ENCODE measurements at regions not wholly inside any gene's neighbourhood (a gene's known extent, or its start where the extent isn't known, plus 50 kb on each side); places are given as distances from the start of the nearest gene placed in this dataset.

DNA sequence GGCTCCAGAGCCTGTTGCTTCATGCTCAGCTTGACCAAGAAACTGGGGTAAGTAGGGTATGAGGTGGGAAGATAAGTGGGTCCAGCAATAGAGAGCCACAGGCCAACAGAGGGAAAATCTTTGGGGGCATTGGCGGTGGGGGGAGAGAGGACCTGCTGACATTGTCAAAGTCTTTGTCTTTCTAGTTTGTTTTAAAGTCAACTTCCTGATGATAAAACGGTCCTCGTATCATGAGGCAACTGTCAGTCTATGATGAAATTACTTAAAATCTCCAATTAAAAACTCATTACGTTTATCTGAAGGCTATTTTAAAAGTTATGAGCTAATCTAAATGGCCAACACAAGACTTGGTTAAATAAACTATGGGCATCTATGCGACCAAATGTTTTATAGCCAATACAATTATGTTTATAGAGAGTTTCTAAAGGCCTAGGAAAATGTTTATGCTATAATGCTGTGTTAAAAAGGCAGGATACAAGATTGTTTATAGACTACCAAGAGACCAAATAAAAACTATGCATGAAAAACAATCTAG lies 84.4 kb upstream of the CD28 start:
- Histone ChIP-seq H3K36me3 (ENCODE audit: low read depth) (no peaks in the 10 kb centered on the region), H3K79me2 (ENCODE audit: low read depth) (no peaks in the 10 kb centered on the region), H3K27me3 (ENCODE audit: insufficient read depth, low read depth) (no peaks in the 10 kb centered on the region), H3K9me3 (ENCODE audit: insufficient read depth, low read depth) (no peaks in the 10 kb centered on the region), H3F3A (ENCODE audit: insufficient read depth, low read depth) (no peaks in the 10 kb centered on the region), H4K20me1 (ENCODE audit: insufficient read depth) (no peaks in the 10 kb centered on the region), H3K4me3 (no peak overlapping the region), H3K27ac (no peak overlapping the region), H3K4me2 (no peak overlapping the region), H2AFZ (no peak overlapping the region), H3K9me2 (ENCODE audit: insufficient read depth) (no peaks in the 10 kb centered on the region), H3K4me1 (replicated peaks; ENCODE audit: insufficient read depth) (no peaks in the 10 kb centered on the region)
- DNase-seq: no peak
- POLR2A ChIA-PET (ENCODE audit: unreplicated experiment): no interaction called here
- no TSS peak for BruUV-seq (replicated peaks)
- CTCF ChIA-PET: no interaction called here
- intact Hi-C loops (cut with micrococcal nuclease; ENCODE audit: unreplicated experiment): no loop called here
- no peak for TF ChIP-seq EZH2 (IDR thresholded peaks at IDR 0.05; ENCODE audit: low read depth)
- TF ChIP-seq, protein P1, sequence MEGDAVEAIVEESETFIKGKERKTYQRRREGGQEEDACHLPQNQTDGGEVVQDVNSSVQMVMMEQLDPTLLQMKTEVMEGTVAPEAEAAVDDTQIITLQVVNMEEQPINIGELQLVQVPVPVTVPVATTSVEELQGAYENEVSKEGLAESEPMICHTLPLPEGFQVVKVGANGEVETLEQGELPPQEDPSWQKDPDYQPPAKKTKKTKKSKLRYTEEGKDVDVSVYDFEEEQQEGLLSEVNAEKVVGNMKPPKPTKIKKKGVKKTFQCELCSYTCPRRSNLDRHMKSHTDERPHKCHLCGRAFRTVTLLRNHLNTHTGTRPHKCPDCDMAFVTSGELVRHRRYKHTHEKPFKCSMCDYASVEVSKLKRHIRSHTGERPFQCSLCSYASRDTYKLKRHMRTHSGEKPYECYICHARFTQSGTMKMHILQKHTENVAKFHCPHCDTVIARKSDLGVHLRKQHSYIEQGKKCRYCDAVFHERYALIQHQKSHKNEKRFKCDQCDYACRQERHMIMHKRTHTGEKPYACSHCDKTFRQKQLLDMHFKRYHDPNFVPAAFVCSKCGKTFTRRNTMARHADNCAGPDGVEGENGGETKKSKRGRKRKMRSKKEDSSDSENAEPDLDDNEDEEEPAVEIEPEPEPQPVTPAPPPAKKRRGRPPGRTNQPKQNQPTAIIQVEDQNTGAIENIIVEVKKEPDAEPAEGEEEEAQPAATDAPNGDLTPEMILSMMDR (conservative IDR thresholded peaks at IDR 0.05): no peak

- Histone ChIP-seq H3F3A (ENCODE audit: insufficient read depth, low read depth) (no peaks in the 10 kb centered on the region), H3K27ac (0 out of 2 replicates have a peak overlapping the region, but pooled peaks have one; percentile 11), H3K79me2 (ENCODE audit: low read depth) (no peaks in the 10 kb centered on the region), H3K36me3 (ENCODE audit: low read depth) (no peaks in the 10 kb centered on the region), H3K27me3 (ENCODE audit: insufficient read depth, low read depth) (no peaks in the 10 kb centered on the region), H4K20me1 (ENCODE audit: insufficient read depth) (no peaks in the 10 kb centered on the region), H3K9me2 (ENCODE audit: insufficient read depth) (no peaks in the 10 kb centered on the region), H3K4me3 (no peak overlapping the region), H2AFZ (no peak overlapping the region), H3K4me2 (no peak overlapping the region), H3K4me1 (replicated peaks; ENCODE audit: insufficient read depth) (no peaks in the 10 kb centered on the region), H3K9me3 (ENCODE audit: insufficient read depth, low read depth) (no peaks in the 10 kb centered on the region)
- CTCF ChIA-PET: interaction anchor here (0.6 kb wide), 1 partner anchor 192 kb away, joined by 6 read pairs; no protein-coding TSS in a partner anchor
- DNase-seq: peak in 1 of 2 experiments; percentile 52
- TF ChIP-seq, protein P1 (conservative IDR thresholded peaks at IDR 0.05): no peak
- TF ChIP-seq EZH2 (IDR thresholded peaks at IDR 0.05; ENCODE audit: low read depth): no peak
- intact Hi-C loops (cut with micrococcal nuclease; ENCODE audit: unreplicated experiment): no loop called here
- no TSS peak for BruUV-seq (replicated peaks)
- POLR2A ChIA-PET (ENCODE audit: unreplicated experiment): no interaction called here
Measured at GRCh38 chr2:203623096-203623495, 83.3 kb upstream of the CD28 start.

DNA sequence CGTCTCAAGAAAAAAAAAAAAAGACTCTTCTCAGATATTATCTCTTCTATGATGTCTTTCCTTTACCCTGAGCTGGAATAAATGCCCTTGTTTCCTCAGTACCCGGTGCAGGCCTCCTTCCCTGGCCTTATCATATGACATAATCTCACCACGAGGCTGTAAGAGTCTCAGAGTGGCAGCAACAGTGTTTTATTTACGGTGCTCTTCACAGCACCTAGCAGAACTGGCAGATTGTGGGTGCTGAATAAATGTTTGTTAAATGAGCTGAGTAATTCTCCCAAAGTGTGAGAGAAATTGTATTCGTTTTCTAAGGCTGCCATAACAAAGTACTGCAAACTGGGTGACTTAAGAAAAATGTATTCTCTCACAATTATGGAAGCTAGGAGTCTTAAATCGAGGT lies 82.8 kb upstream of the CD28 start:
- Histone ChIP-seq H2AFZ (no peak overlapping the region), H3K79me2 (ENCODE audit: low read depth) (no peaks in the 10 kb centered on the region), H3K27me3 (ENCODE audit: insufficient read depth, low read depth) (no peaks in the 10 kb centered on the region), H3K9me3 (ENCODE audit: insufficient read depth, low read depth) (no peaks in the 10 kb centered on the region), H3F3A (ENCODE audit: insufficient read depth, low read depth) (no peaks in the 10 kb centered on the region), H3K4me3 (no peak overlapping the region), H3K27ac (0 out of 2 replicates have a peak overlapping the region, but pooled peaks have one; percentile 11), H4K20me1 (ENCODE audit: insufficient read depth) (no peaks in the 10 kb centered on the region), H3K9me2 (ENCODE audit: insufficient read depth) (no peaks in the 10 kb centered on the region), H3K4me2 (no peak overlapping the region), H3K36me3 (ENCODE audit: low read depth) (no peaks in the 10 kb centered on the region), H3K4me1 (replicated peaks; ENCODE audit: insufficient read depth) (no peaks in the 10 kb centered on the region)
- ChIA-PET CTCF (interaction anchor here (0.6 kb wide), 1 partner anchor 192 kb away, joined by 6 read pairs; no protein-coding TSS in a partner anchor), POLR2A (ENCODE audit: unreplicated experiment) (no interaction called here)
- no peak for DNase-seq
- BruUV-seq (replicated peaks): no TSS peak
- no peak for TF ChIP-seq EZH2 (IDR thresholded peaks at IDR 0.05; ENCODE audit: low read depth)
- TF ChIP-seq, protein P1 (conservative IDR thresholded peaks at IDR 0.05): no peak
- intact Hi-C loops (cut with micrococcal nuclease; ENCODE audit: unreplicated experiment): no loop called here

Data from PC-9 (cell line).